ENCODE measurements at regions not wholly inside any gene's neighbourhood (a gene's known extent, or its start where the extent isn't known, plus 50 kb on each side); places are given as distances from the start of the nearest gene placed in this dataset.
"Not testable (repeated sequence)": the region's sequence is repeated elsewhere in the genome, so short reads cannot be mapped to it uniquely, and the experiment has no call there.

- no peak for DNase-seq (ENCODE audit: extremely low read depth in 1 of 11, low read depth in 9 of 11, low spot score in 4 of 11)
Observed at GRCh38 chr7:17434841-17435692, 136.6 kb downstream of the AHR start.

DNA sequence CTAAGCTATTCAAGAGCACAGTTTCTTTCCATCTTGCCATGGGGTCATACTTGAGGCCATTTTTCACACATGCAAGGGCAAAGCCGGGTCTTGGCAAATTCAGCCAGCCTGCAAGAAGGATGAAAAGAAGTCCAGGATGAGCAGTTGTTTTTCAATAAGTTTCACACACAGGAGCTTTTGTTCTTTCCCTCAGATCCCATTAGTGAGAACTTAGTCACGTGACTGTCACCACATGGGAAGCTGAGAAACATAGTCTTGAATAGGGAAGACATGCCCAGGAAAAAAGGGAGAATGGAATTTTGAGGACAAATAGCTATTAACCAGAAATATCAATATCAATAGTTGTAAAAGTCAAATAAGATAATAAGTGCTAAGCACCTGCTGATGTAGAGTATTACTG is 137.7 kb downstream of the AHR start:
- DNase-seq (ENCODE audit: extremely low read depth in 1 of 11, low read depth in 9 of 11, low spot score in 4 of 11) = no peak

GRCh38 chr7:17437586-17437985 is 139.1 kb downstream of the AHR start:
- DNase-seq (ENCODE audit: extremely low read depth in 1 of 11, low read depth in 9 of 11, low spot score in 4 of 11) = peak in 1 of 11 donors; percentile 15

- not testable (repeated sequence) for DNase-seq (ENCODE audit: extremely low read depth in 1 of 11, low read depth in 9 of 11, low spot score in 4 of 11)
Observed at GRCh38 chr7:17440025-17440784, 141.8 kb downstream of the AHR start.

GRCh38 chr7:17440831-17441230 is 142.4 kb downstream of the AHR start:
- DNase-seq (ENCODE audit: extremely low read depth in 1 of 11, low read depth in 9 of 11, low spot score in 4 of 11) = no peak

DNA sequence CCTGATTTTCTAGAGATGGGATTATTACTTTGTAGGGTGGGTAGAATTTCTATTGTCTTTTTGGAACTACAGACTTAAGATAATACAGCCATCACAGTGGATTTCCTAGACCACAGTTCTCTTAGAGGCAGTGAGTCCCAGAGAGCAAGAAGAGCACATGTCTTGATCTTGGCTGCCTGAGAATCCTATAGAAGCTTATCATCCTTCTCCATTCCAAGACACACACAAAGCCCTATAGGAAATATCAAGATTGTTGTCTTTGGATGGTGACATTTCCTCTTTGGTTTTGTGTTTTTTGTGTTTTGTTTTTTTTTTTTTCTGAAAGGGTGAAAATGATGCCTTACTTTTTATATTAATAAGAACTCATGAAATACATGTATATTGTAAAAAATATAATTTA is 143.1 kb downstream of the AHR start:
- no peak for DNase-seq (ENCODE audit: extremely low read depth in 1 of 11, low read depth in 9 of 11, low spot score in 4 of 11)

DNA sequence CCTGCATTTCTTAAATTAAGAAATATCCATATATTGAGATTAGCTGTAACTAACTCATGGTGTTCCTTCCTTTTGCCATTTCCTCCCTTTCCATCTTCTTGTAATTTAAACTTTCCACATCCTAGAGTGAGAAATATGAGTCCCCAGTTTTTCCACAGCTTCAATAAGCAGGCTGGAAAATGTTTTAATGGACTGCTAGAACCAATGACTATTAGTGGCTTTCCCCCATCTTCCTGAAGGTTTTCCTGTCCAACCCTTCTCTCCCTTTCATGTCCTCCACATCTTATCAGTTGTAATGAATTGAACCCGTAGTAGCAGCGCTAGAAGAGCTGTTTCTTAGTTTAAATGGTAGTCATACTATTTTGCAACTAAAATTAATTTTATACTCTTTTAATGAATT is 145.7 kb downstream of the AHR start:
- no peak for DNase-seq (ENCODE audit: extremely low read depth in 1 of 11, low read depth in 9 of 11, low spot score in 4 of 11)

GRCh38 chr7:17444673-17445072 is 146.2 kb downstream of the AHR start:
- no peak for DNase-seq (ENCODE audit: extremely low read depth in 1 of 11, low read depth in 9 of 11, low spot score in 4 of 11)

GRCh38 chr7:17446340-17446739 is 147.9 kb downstream of the AHR start:
- DNase-seq (ENCODE audit: extremely low read depth in 1 of 11, low read depth in 9 of 11, low spot score in 4 of 11) = no peak

GRCh38 chr7:17447728-17448478 is 149.5 kb downstream of the AHR start:
- no peak for DNase-seq (ENCODE audit: extremely low read depth in 1 of 11, low read depth in 9 of 11, low spot score in 4 of 11)

DNA sequence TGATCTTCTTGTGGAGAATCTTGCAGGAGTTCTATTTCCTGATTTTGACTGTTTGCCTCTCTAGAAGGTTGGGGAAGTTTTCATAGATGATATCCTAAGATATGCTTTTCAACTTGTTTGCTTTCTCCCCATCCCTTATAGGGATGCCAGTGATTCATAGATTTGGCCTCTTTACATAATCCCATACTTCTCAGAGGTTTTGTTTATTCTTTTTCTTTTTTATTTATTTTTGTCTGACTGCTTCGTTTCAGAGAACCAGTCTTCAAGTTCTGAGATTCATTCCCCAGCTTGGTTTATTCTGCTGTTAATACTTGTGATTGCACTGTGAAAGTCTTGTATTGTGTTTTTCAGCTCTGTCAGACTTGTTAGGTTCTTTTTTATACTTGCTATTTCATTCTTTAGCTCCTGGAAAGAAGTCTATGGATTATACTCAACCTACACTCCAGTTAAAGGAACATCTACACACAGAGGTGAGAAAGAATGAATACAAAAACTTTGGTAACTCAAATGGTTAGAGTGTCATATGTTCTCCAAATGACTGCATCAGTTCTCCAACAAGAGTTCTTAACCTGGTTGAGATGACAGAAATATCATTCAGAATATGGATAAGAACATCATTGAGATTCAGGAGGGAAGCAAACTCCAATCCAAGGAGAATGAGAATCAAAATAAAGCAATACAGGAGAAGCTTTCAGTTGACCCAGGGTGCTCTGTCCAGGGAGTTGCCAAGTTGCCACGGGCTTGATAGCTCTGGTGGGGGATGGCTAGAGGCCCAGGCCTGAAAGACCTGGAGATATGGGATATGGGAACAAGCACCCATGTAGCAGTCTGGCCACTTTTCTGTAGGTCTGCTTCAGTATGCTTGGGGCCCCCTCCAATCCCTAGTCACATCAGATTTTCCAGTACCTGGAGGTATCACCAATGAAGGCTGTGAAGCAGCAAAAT is 150.3 kb downstream of the AHR start:
- no peak for DNase-seq (ENCODE audit: extremely low read depth in 1 of 11, low read depth in 9 of 11, low spot score in 4 of 11)

- no peak for DNase-seq (ENCODE audit: extremely low read depth in 1 of 11, low read depth in 9 of 11, low spot score in 4 of 11)
Observed at GRCh38 chr7:17456541-17456940, 158.1 kb downstream of the AHR start.

DNA sequence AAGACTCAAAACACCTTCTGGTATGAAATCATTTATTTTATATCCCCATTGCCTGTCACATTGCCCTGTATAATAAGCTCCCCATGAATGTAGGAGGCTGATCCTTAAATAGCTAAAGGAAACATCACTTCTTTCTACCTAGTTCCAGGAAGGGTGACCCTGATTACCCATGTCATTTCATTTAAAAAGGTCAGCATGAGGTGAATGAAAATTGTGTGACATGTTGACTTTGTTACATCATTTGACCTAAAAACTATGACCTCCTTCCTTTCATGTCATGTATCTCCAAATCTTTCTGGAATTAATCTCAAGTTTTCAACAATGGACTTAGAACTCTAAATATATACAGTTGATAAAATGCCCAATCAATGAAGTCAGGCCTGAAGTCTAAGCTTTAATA is 161.5 kb downstream of the AHR start:
- no peak for DNase-seq (ENCODE audit: extremely low read depth in 1 of 11, low read depth in 9 of 11, low spot score in 4 of 11)

- DNase-seq (ENCODE audit: extremely low read depth in 1 of 11, low read depth in 9 of 11, low spot score in 4 of 11) = no peak
Observed at GRCh38 chr7:17460665-17461064, 162.2 kb downstream of the AHR start.

- no peak for DNase-seq (ENCODE audit: extremely low read depth in 1 of 11, low read depth in 9 of 11, low spot score in 4 of 11)
Observed at GRCh38 chr7:17462131-17462631, 163.7 kb downstream of the AHR start.

DNA sequence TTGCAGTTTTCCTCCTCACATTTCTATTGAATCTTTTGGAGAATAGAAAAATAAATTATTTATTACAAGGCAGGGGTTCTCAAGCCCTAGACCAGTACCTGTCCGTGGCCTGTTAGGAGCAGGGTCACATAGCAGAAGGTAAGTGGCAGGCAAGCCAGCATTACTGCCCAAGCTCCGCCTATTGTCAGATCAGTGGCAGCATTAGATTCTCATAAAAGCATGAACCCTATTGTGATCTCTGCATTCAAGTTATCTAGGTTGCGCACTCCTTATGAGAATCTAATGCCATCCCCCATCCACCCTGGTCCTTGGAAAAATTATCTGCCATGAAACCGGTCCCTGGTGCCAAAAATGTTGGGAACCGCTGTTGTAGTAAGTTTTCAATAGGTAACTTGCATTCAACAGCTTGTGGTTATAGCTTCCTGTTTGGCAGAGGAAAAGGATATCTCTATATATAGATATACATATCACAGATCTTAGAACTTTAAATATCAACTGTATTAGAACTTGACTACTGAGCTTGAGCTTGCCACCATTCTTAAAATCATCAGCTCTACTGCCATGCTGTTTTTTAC is 165.1 kb downstream of the AHR start:
- DNase-seq (ENCODE audit: extremely low read depth in 1 of 11, low read depth in 9 of 11, low spot score in 4 of 11) = no peak

- no peak for DNase-seq (ENCODE audit: extremely low read depth in 1 of 11, low read depth in 9 of 11, low spot score in 4 of 11)
Observed at GRCh38 chr7:17466216-17466615, 167.8 kb downstream of the AHR start.

DNA sequence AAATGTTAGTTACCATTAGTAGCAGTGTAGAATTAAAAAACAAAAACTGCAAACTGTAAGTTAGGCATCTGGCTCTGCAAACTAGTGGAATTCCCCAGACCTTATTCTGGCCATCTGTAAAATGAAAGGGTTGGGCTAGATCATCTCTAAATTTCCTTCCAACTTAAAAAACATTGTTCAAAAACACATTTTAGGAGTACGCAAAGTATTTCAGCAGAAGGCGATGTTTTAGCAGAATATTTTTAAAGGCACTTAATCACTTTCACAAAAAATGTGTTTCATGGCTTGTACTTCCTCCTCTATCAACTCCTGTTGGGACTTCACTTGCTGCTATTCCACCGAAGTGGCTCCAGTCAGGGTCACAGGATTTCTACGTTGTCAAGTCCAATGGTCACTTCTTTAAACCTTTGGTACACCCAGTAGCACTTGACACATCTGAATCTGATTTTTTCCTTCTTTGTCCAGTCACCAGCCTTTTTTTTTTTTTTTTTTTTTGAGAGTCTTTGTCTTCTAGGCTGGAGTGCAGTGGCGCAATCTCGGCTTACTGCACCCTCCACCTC is 169.0 kb downstream of the AHR start:
- DNase-seq (ENCODE audit: extremely low read depth in 1 of 11, low read depth in 9 of 11, low spot score in 4 of 11) = no peak

Measured in renal cortex interstitium (tissue), 11 donors.